ENCODE measurements at regions not wholly inside any gene's neighbourhood (a gene's known extent, or its start where the extent isn't known, plus 50 kb on each side); places are given as distances from the start of the nearest gene placed in this dataset.
"Not testable (repeated sequence)": the region's sequence is repeated elsewhere in the genome, so short reads cannot be mapped to it uniquely, and the experiment has no call there.

DNA sequence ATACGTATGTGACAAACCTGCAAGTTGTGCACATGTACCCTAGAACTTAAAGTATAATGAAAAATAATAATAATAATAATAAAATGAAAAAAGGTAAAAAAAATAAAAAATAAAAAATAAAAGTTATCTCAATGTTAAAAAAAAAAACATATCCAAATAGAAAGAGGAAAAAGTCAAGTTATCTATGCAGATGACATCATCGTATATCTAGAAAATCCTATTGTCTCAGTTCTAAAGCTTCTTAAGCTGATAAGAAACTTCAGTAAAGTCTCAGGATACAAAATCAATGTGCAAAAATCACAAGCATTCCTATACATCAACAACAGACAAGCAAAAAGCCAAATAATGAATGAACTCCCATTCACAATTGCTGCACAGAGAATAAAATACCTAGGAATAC lies 466.6 kb upstream of the PHF14 start:
- no peak overlapping the region for H3K4me2 ChIP-seq (ENCODE audit: low read length)
- TF ChIP-seq, protein P1, sequence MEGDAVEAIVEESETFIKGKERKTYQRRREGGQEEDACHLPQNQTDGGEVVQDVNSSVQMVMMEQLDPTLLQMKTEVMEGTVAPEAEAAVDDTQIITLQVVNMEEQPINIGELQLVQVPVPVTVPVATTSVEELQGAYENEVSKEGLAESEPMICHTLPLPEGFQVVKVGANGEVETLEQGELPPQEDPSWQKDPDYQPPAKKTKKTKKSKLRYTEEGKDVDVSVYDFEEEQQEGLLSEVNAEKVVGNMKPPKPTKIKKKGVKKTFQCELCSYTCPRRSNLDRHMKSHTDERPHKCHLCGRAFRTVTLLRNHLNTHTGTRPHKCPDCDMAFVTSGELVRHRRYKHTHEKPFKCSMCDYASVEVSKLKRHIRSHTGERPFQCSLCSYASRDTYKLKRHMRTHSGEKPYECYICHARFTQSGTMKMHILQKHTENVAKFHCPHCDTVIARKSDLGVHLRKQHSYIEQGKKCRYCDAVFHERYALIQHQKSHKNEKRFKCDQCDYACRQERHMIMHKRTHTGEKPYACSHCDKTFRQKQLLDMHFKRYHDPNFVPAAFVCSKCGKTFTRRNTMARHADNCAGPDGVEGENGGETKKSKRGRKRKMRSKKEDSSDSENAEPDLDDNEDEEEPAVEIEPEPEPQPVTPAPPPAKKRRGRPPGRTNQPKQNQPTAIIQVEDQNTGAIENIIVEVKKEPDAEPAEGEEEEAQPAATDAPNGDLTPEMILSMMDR (IDR thresholded peaks at IDR 0.05): no peak

DNA sequence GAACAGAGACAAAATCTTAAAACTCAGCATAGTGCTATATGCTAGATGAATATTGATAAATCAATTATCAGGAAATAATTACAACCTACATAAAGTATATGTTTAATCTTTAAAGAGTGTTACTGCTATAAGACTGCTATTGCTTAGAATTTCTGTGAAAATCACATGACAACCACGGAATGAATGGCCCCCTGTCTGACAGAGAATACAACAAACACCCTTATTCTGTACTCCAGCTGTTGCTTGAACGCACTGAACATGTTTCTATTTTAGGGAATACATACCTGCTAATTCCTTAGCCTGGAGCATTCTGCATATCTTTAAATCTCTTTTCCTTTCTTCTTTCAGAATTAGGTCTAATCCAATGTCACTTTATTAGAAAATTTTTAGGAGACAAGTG lies 452.4 kb upstream of the PHF14 start:
- Histone ChIP-seq H3K4me2 (ENCODE audit: low read length) (no peak overlapping the region), H3K27ac (no peak overlapping the region), H2AFZ (no peak overlapping the region), H3K27me3 (ENCODE audit: control insufficient read depth, insufficient read depth, low read length) (no peaks in the 10 kb centered on the region), H3K4me3 (ENCODE audit: low read depth, low read length) (no peak overlapping the region), H3K9ac (no peak overlapping the region), H3K79me2 (no peaks in the 10 kb centered on the region), H3K9me3 (ENCODE audit: control insufficient read depth, low read length) (no peaks in the 10 kb centered on the region), H3K4me1 (no peaks in the 10 kb centered on the region), H3K36me3 (ENCODE audit: control insufficient read depth, insufficient read depth, low read length) (no peaks in the 10 kb centered on the region)
- TF ChIP-seq, protein P1 (IDR thresholded peaks at IDR 0.05): no peak

More for the DNA sequence above, 466.6 kb upstream of the PHF14 start:
- Histone ChIP-seq H3K4me3 (ENCODE audit: low read depth, low read length) (no peak overlapping the region), H3K36me3 (ENCODE audit: control insufficient read depth, insufficient read depth, low read length) (no peaks in the 10 kb centered on the region), H3K9me3 (ENCODE audit: control insufficient read depth, low read length) (no peaks in the 10 kb centered on the region), H2AFZ (no peak overlapping the region), H3K27ac (no peak overlapping the region), H3K27me3 (ENCODE audit: control insufficient read depth, insufficient read depth, low read length) (no peaks in the 10 kb centered on the region), H3K4me1 (no peaks in the 10 kb centered on the region), H3K79me2 (no peaks in the 10 kb centered on the region), H3K9ac (no peak overlapping the region)

DNA sequence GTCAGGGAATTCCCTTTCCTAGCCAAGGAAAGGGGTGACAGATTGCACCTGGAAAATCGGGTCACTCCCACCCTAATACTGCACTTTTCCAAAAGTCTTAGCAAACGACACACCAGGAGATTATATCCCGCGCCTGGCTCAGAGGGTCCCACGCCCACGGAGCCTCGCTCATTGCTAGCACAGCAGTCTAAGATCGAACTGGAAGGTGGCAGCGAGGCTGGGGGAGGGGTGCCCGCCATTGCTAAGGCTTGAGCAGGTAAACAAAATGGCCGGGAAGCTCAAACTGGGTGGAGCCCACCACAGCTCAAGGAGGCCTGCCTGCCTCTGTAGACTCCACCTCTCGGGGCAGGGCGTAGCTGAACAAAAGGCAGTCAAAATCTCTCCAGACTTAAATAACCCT lies 440.2 kb upstream of the PHF14 start:
- H3K9ac ChIP-seq; H3K4me1 ChIP-seq; H2AFZ ChIP-seq; H3K27me3 ChIP-seq (ENCODE audit: control insufficient read depth, insufficient read depth, low read length); H3K4me3 ChIP-seq (ENCODE audit: low read depth, low read length); H3K4me2 ChIP-seq (ENCODE audit: low read length); H3K79me2 ChIP-seq; H3K9me3 ChIP-seq (ENCODE audit: control insufficient read depth, low read length); H3K36me3 ChIP-seq (ENCODE audit: control insufficient read depth, insufficient read depth, low read length); H3K27ac ChIP-seq: not testable (repeated sequence)

DNA sequence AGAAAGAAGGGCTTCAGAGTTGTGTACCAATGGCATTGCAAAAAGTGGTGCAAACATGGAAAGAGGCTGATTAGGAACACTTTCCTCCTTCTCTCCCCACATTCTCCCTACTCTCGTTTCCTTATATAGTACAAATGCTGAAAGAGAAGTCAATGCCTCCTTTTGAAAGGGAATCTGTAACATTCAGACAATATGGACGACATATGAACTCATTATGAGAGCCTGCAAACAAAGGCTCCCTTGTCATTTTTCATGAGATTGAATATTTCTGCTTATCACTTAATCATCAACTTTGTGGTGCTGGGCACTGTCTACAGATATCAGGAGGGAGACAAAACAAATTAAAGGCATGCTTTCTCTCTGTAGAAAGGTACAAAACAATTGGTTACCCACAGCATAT lies 437.1 kb upstream of the PHF14 start:
- no peak overlapping the region for H2AFZ ChIP-seq
- H3K27me3 ChIP-seq (ENCODE audit: control insufficient read depth, insufficient read depth, low read length): no peaks in the 10 kb centered on the region
- H3K36me3 ChIP-seq (ENCODE audit: control insufficient read depth, insufficient read depth, low read length): no peaks in the 10 kb centered on the region
- no peaks in the 10 kb centered on the region for H3K4me1 ChIP-seq
- H3K9ac ChIP-seq: no peak overlapping the region
- H3K27ac ChIP-seq: no peak overlapping the region
- no peak overlapping the region for H3K4me3 ChIP-seq (ENCODE audit: low read depth, low read length)
- TF ChIP-seq, protein P1 (IDR thresholded peaks at IDR 0.05): no peak
- H3K79me2 ChIP-seq: no peaks in the 10 kb centered on the region
- no peak overlapping the region for H3K4me2 ChIP-seq (ENCODE audit: low read length)
- H3K9me3 ChIP-seq (ENCODE audit: control insufficient read depth, low read length): no peaks in the 10 kb centered on the region

DNA sequence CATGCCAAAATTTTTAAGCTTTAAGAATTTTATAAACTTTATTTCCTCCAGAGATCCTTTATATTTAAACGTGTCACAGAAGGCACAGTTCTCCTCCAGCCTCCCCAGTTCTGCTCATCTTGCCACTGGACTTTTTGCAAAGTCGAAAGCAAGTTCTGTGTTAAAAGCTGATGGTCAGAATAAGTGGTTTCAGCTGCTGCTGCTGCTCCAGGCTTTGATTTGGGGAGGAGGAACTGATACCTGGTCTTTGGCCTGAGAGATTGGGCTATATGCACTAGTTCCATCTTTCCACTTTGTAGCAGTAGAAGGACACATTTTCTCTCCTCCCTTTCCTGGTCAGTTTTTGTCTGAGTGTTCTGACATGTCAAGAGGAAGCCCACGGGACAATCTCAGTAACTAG lies 435.9 kb upstream of the PHF14 start:
- no peak overlapping the region for H3K4me2 ChIP-seq (ENCODE audit: low read length)
- H3K9me3 ChIP-seq (ENCODE audit: control insufficient read depth, low read length): no peaks in the 10 kb centered on the region
- no peaks in the 10 kb centered on the region for H3K4me1 ChIP-seq
- no peak overlapping the region for H2AFZ ChIP-seq
- TF ChIP-seq, protein P1 (IDR thresholded peaks at IDR 0.05): no peak
- H3K4me3 ChIP-seq (ENCODE audit: low read depth, low read length): no peak overlapping the region
- H3K36me3 ChIP-seq (ENCODE audit: control insufficient read depth, insufficient read depth, low read length): no peaks in the 10 kb centered on the region
- no peaks in the 10 kb centered on the region for H3K27me3 ChIP-seq (ENCODE audit: control insufficient read depth, insufficient read depth, low read length)
- H3K79me2 ChIP-seq: no peaks in the 10 kb centered on the region
- H3K27ac ChIP-seq: no peak overlapping the region
- no peak overlapping the region for H3K9ac ChIP-seq

All from parathyroid adenoma (tissue), 2 donors.